ENCODE measurements at regions not wholly inside any gene's neighbourhood (a gene's known extent, or its start where the extent isn't known, plus 50 kb on each side); places are given as distances from the start of the nearest gene placed in this dataset.
"Not testable (repeated sequence)": the region's sequence is repeated elsewhere in the genome, so short reads cannot be mapped to it uniquely, and the experiment has no call there.

- DNase-seq, result no peak
Observed at GRCh38 chr21:14753466-14754258, 207.5 kb upstream of the SAMSN1 start.

GRCh38 chr21:14753069-14753465 lies 207.0 kb upstream of the SAMSN1 start:
- DNase-seq, result no peak

GRCh38 chr21:14752345-14752909 lies 206.3 kb upstream of the SAMSN1 start:
- DNase-seq, result no peak

GRCh38 chr21:14751602-14752344 lies 205.7 kb upstream of the SAMSN1 start:
- DNase-seq, result no peak

GRCh38 chr21:14751011-14751410 lies 204.9 kb upstream of the SAMSN1 start:
- no peak for DNase-seq

GRCh38 chr21:14750041-14750440 lies 203.9 kb upstream of the SAMSN1 start:
- DNase-seq, result no peak

- no peak for DNase-seq
Observed at GRCh38 chr21:14748662-14749061, 202.5 kb upstream of the SAMSN1 start.

GRCh38 chr21:14744368-14744767 lies 198.3 kb upstream of the SAMSN1 start:
- DNase-seq, result no peak

GRCh38 chr21:14742119-14742518 lies 196.0 kb upstream of the SAMSN1 start:
- no peak for DNase-seq

- no peak for DNase-seq
Observed at GRCh38 chr21:14741256-14741655, 195.1 kb upstream of the SAMSN1 start.

GRCh38 chr21:14740692-14741091 lies 194.6 kb upstream of the SAMSN1 start:
- DNase-seq, result no peak

GRCh38 chr21:14740116-14740515 lies 194.0 kb upstream of the SAMSN1 start:
- no peak for DNase-seq

GRCh38 chr21:14739590-14739989 lies 193.5 kb upstream of the SAMSN1 start:
- DNase-seq, result no peak

- DNase-seq, result not testable (repeated sequence)
Observed at GRCh38 chr21:14738576-14738975, 192.5 kb upstream of the SAMSN1 start.

- peak; percentile 30 for DNase-seq
Observed at GRCh38 chr21:14737922-14738321, 191.8 kb upstream of the SAMSN1 start.

GRCh38 chr21:14737284-14737691 lies 191.2 kb upstream of the SAMSN1 start:
- DNase-seq, result no peak

- DNase-seq, result no peak
Observed at GRCh38 chr21:14736672-14737071, 190.6 kb upstream of the SAMSN1 start.

- no peak for DNase-seq
Observed at GRCh38 chr21:14736162-14736561, 190.0 kb upstream of the SAMSN1 start.

GRCh38 chr21:14734833-14735232 lies 188.7 kb upstream of the SAMSN1 start:
- DNase-seq, result no peak

GRCh38 chr21:14734191-14734590 lies 188.1 kb upstream of the SAMSN1 start:
- DNase-seq, result no peak

- DNase-seq, result no peak
Observed at GRCh38 chr21:14725219-14725618, 179.1 kb upstream of the SAMSN1 start.

- no peak for DNase-seq
Observed at GRCh38 chr21:14722841-14723483, 176.8 kb upstream of the SAMSN1 start.

GRCh38 chr21:14720237-14720636 lies 174.1 kb upstream of the SAMSN1 start:
- no peak for DNase-seq

- no peak for DNase-seq
Observed at GRCh38 chr21:14718951-14719350, 172.8 kb upstream of the SAMSN1 start.
